Colonic mucosa (tissue), 4 donors: ENCODE measurements at regions not wholly inside any gene's neighbourhood (a gene's known extent, or its start where the extent isn't known, plus 50 kb on each side); places are given as distances from the start of the nearest gene placed in this dataset.

Experiments
- DNase-seq: peaks from one replicate; pipeline ENCODE4 v3.0.0-alpha.2; 2020
- H3K27ac ChIP-seq: fragments of 200-600 bp; one replicate; pipeline ENCODE4 v1.8.0; 2021
- H3K27me3 ChIP-seq: fragments of 200-600 bp; one replicate; pipeline ENCODE4 v1.8.0; 2021
- H3K36me3 ChIP-seq: fragments of 200-600 bp; one replicate; pipeline ENCODE4 v1.8.0; 2021
- H3K4me1 ChIP-seq: fragments of 200-600 bp; one replicate; pipeline ENCODE4 v1.8.0; 2021; ENCODE audit warnings: mild to moderate bottlenecking
- H3K4me3 ChIP-seq: fragments of 200-600 bp; one replicate; pipeline ENCODE4 v1.8.0; 2021
- H3K9ac ChIP-seq, 2 donors: one replicate each; pipeline ENCODE4 v1.7.0; 2013; ENCODE audit warnings: control low read depth in 2 of 2, low read depth in 2 of 2, low read length in 2 of 2
- H3K9me3 ChIP-seq: fragments of 200-600 bp; one replicate; pipeline ENCODE4 v1.8.0; 2021
- intact Hi-C: fragments of 100-400 bp; cut with DNase I; formaldehyde crosslinking; loops from one replicate; pipeline ENCODE4 v1.14.1; 2022
- TF ChIP-seq, protein P1 (sequence below): fragments of 200-600 bp; IDR thresholded peaks from one replicate; pipeline ENCODE4 v1.8.0; 2022; ENCODE audit warnings: antibody characterized with exemption, mild to moderate bottlenecking
- donor health status: healthy.
- donor health status: DM: no; HTN: no; CAD: no.
- donor health status: DM: no; HTN: no; CAD: no.

- H3K27me3 ChIP-seq, result no peaks in the 10 kb centered on the region
- no peaks in the 10 kb centered on the region for H3K36me3 ChIP-seq
- no peaks in the 10 kb centered on the region for H3K9me3 ChIP-seq
- TF ChIP-seq, protein P1, sequence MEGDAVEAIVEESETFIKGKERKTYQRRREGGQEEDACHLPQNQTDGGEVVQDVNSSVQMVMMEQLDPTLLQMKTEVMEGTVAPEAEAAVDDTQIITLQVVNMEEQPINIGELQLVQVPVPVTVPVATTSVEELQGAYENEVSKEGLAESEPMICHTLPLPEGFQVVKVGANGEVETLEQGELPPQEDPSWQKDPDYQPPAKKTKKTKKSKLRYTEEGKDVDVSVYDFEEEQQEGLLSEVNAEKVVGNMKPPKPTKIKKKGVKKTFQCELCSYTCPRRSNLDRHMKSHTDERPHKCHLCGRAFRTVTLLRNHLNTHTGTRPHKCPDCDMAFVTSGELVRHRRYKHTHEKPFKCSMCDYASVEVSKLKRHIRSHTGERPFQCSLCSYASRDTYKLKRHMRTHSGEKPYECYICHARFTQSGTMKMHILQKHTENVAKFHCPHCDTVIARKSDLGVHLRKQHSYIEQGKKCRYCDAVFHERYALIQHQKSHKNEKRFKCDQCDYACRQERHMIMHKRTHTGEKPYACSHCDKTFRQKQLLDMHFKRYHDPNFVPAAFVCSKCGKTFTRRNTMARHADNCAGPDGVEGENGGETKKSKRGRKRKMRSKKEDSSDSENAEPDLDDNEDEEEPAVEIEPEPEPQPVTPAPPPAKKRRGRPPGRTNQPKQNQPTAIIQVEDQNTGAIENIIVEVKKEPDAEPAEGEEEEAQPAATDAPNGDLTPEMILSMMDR, result no peak
- H3K9ac ChIP-seq, result no peak overlapping the region
- intact Hi-C loops, result no loop called here
- no peak overlapping the region for H3K27ac ChIP-seq
- no peak overlapping the region for H3K4me3 ChIP-seq
- no peaks in the 10 kb centered on the region for H3K4me1 ChIP-seq
- no peak for DNase-seq
These were observed 127.2 kb upstream of the PPP2R2D start for GRCh38 chr10:131773370-131774343.

DNA sequence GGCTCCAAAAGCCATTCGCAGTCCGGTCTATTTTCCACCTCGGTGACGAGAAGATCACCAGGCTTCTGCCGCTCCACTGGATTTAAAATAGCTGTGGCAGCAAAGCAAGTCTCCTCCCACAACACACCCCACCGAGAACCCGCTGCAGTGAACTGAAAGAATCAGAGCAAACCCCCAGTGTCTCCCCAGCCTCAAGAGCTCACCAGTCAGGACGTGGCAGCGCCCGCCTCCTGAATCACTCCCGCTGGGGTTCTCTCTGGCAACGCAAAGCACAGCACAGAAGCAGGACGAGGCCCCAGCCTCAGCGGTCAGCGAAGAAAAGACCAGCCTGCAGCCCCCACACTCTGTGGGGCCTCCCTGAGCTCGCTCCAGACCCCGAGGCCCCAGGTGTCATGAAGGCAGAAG is 126.1 kb upstream of the PPP2R2D start:
- intact Hi-C loops, result no loop called here
- DNase-seq, result no peak
- H3K27me3 ChIP-seq, result no peaks in the 10 kb centered on the region
- no peaks in the 10 kb centered on the region for H3K9me3 ChIP-seq
- no peak overlapping the region for H3K4me3 ChIP-seq
- H3K36me3 ChIP-seq, result no peaks in the 10 kb centered on the region
- H3K4me1 ChIP-seq, result no peaks in the 10 kb centered on the region
- TF ChIP-seq, protein P1, result no peak
- no peak overlapping the region for H3K27ac ChIP-seq
- no peak overlapping the region for H3K9ac ChIP-seq

DNA sequence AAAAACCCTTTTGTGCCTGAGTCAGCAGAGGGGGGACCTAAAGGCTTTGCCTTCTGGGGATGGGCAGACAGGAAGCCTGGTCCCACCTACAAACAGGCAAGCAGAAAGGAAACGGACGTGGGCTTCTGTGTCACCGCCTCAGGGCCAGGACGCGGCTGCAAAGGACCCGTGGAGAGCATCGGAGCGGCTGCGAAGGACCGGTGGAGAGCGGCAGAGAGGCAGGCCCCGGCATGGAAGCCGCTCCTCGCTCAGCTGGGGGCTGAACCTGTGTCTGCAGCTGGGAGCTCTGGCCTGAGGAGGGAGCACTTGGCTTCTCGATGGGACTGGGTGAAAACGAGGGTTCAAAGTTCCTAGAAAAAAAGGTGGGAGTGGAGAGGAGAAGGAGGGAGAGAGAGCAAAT is 125.4 kb upstream of the PPP2R2D start:
- intact Hi-C loops, result no loop called here
- Histone ChIP-seq H3K36me3 (no peaks in the 10 kb centered on the region), H3K4me3 (no peak overlapping the region), H3K27ac (no peak overlapping the region), H3K9me3 (no peaks in the 10 kb centered on the region), H3K4me1 (no peaks in the 10 kb centered on the region), H3K27me3 (no peaks in the 10 kb centered on the region), H3K9ac (no peak overlapping the region)
- DNase-seq, result no peak
- TF ChIP-seq, protein P1, result no peak

GRCh38 chr10:131775833-131776232 is 125.0 kb upstream of the PPP2R2D start:
- Histone ChIP-seq H3K27me3 (no peaks in the 10 kb centered on the region), H3K4me3 (no peak overlapping the region), H3K27ac (no peak overlapping the region), H3K9ac (no peak overlapping the region), H3K36me3 (no peaks in the 10 kb centered on the region), H3K4me1 (no peaks in the 10 kb centered on the region), H3K9me3 (no peaks in the 10 kb centered on the region)
- TF ChIP-seq, protein P1, result no peak
- intact Hi-C loops, result no loop called here
- no peak for DNase-seq

DNA sequence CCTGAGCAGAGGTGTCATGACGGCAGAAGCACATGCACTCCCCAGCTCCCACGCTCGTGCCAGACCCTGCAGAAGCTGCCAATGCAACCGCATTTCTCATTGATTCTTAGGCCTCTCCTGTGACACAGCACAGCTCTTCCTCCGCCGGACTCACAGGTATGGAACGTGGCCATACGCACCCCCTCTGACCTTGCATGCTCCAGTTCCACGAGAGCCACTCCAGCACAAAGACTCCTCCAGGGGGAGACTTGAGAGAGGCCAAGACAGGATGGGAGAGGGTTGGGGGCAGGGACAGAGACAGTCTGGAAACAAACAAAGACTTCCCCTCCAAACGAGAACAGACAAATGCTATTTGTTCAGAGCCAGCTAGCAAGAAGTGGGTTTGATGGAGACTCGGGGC is 124.3 kb upstream of the PPP2R2D start:
- intact Hi-C loops, result no loop called here
- no peaks in the 10 kb centered on the region for H3K36me3 ChIP-seq
- no peak for DNase-seq
- H3K9me3 ChIP-seq, result no peaks in the 10 kb centered on the region
- no peaks in the 10 kb centered on the region for H3K4me1 ChIP-seq
- no peak overlapping the region for H3K4me3 ChIP-seq
- H3K27ac ChIP-seq, result no peak overlapping the region
- TF ChIP-seq, protein P1, result no peak
- H3K9ac ChIP-seq, result no peak overlapping the region
- H3K27me3 ChIP-seq, result no peaks in the 10 kb centered on the region
